OCI-LY7 (cell line): ENCODE measurements at regions not wholly inside any gene's neighbourhood (a gene's known extent, or its start where the extent isn't known, plus 50 kb on each side); places are given as distances from the start of the nearest gene placed in this dataset.

Experiments
- BruUV-seq: library from RNA; stranded (reverse); fragments of 400-500 nt; replicated peaks from 2 replicates; lab custom pipeline; 2021; lab: Mats Ljungman, UMichigan
- CTCF ChIA-PET: fragments of 300-600 bp; sonication (Branson Sonifier 250); formaldehyde crosslinking; loops from one replicate; lab custom pipeline; 2022; ENCODE audit warnings: antibody characterized with exemption; ENCODE audit not compliant: unreplicated experiment; lab: Charles Lee
- POLR2A ChIA-PET: fragments of 300-600 bp; sonication (Branson Sonifier 250); formaldehyde crosslinking; loops from one replicate; lab custom pipeline; 2022; ENCODE audit warnings: antibody characterized with exemption; lab: Charles Lee
- DNase-seq: peaks from one replicate; pipeline ENCODE4 v3.0.0-alpha.2; 2015; ENCODE audit warnings: low spot score
- H2AFZ ChIP-seq: fragments of 200-600 bp; sonication (generic), shearing (Covaris generic); 2 replicates; pipeline ENCODE4 v1.6.1; 2014; ENCODE audit warnings: mild to moderate bottlenecking, antibody characterized with exemption, low read length, moderate library complexity
- H3K27ac ChIP-seq: fragments of 200-600 bp; sonication (generic); 2 replicates; pipeline ENCODE4 v1.5.1; 2014; ENCODE audit warnings: mixed run types, low read depth, mild to moderate bottlenecking, moderate library complexity, low read length, inconsistent platforms; ENCODE audit not compliant: poor library complexity, severe bottlenecking
- H3K36me3 ChIP-seq: fragments of 200-600 bp; sonication (generic); 2 replicates; pipeline ENCODE4 v1.6.1; 2014; ENCODE audit warnings: mild to moderate bottlenecking, antibody characterized with exemption, low read length, moderate library complexity, mixed read lengths; ENCODE audit not compliant: insufficient read depth
- H3K4me1 ChIP-seq: fragments of 200-600 bp; sonication (generic); 2 replicates; pipeline ENCODE4 v1.5.1; 2014; ENCODE audit warnings: mild to moderate bottlenecking, low read length; ENCODE audit not compliant: insufficient read depth, poor library complexity, severe bottlenecking
- H3K4me2 ChIP-seq: fragments of 200-600 bp; sonication (generic); 2 replicates; pipeline ENCODE4 v1.6.1; 2014; ENCODE audit warnings: mild to moderate bottlenecking, low read length
- H3K4me3 ChIP-seq: fragments of 200-600 bp; sonication (generic); 2 replicates; pipeline ENCODE4 v1.5.1; 2014; ENCODE audit warnings: mild to moderate bottlenecking, low read depth, low read length; ENCODE audit not compliant: poor library complexity, severe bottlenecking
- H3K79me2 ChIP-seq: fragments of 200-600 bp; sonication (generic); 2 replicates; pipeline ENCODE4 v1.6.1; 2016; ENCODE audit warnings: low read depth, mild to moderate bottlenecking, low read length, moderate library complexity, mixed read lengths; ENCODE audit not compliant: insufficient read depth
- H3K9me2 ChIP-seq: fragments of 200-600 bp; sonication (generic); 2 replicates; pipeline ENCODE4 v1.6.1; 2016; ENCODE audit warnings: mild to moderate bottlenecking, low read length, mixed read lengths; ENCODE audit not compliant: insufficient read depth
- H3K9me3 ChIP-seq: fragments of 200-600 bp; sonication (generic); 2 replicates; pipeline ENCODE4 v1.6.1; 2014; ENCODE audit warnings: mild to moderate bottlenecking, mixed run types, low read length, mixed read lengths
- H4K20me1 ChIP-seq: fragments of 200-600 bp; sonication (generic); 2 replicates; pipeline ENCODE4 v1.6.1; 2014; ENCODE audit warnings: mild to moderate bottlenecking, antibody characterized with exemption, low read length, moderate library complexity, mixed read lengths; ENCODE audit not compliant: insufficient read depth
- CTCF ChIP-seq: fragments of 200-600 bp; sonication (generic); conservative IDR thresholded peaks from 2 replicates; pipeline ENCODE4 v1.5.1; 2014; ENCODE audit warnings: mild to moderate bottlenecking, antibody characterized with exemption, low read length, moderate library complexity, mixed read lengths
- EZH2phosphoT487 ChIP-seq: fragments of 200-600 bp; sonication (generic); IDR thresholded peaks from 2 replicates; pipeline ENCODE4 v1.6.1; 2018; ENCODE audit warnings: low read depth, borderline replicate concordance, mild to moderate bottlenecking, mixed run types, antibody characterized with exemption, low read length, moderate library complexity, mixed read lengths
- intact Hi-C: fragments of 100-400 bp; cut with micrococcal nuclease; formaldehyde crosslinking; loops from one replicate; pipeline ENCODE4 v1.10.0; 2022; ENCODE audit not compliant: unreplicated experiment

GRCh38 chr5:56664025-56664424 lies 151.3 kb upstream of the MAP3K1 start:
- Histone ChIP-seq H3K4me3 (no peak overlapping the region), H3K9me2 (no peaks in the 10 kb centered on the region), H3K36me3 (no peaks in the 10 kb centered on the region), H3K9me3 (peaks cover 7% of the 10 kb centered on the region; the same call in 1 of the 2 replicates), H2AFZ (no peak overlapping the region), H4K20me1 (no peaks in the 10 kb centered on the region), H3K4me2 (no peak overlapping the region), H3K4me1 (peaks cover 23% of the 10 kb centered on the region), H3K79me2 (peaks cover 9% of the 10 kb centered on the region; the same call in 1 of the 2 replicates), H3K27ac (no peak overlapping the region)
- no TSS peak for BruUV-seq
- no peak for DNase-seq
- POLR2A ChIA-PET = interaction anchor here (1.0 kb wide), 1 partner anchor 184 kb away, joined by 3 read pairs; no protein-coding TSS in a partner anchor
- CTCF ChIA-PET = no interaction called here
- no peak for TF ChIP-seq EZH2phosphoT487
- TF ChIP-seq CTCF = no peak
- intact Hi-C loops = no loop called here

GRCh38 chr5:56663523-56663922 lies 151.8 kb upstream of the MAP3K1 start:
- H3K4me3 ChIP-seq = no peak overlapping the region
- H4K20me1 ChIP-seq = no peaks in the 10 kb centered on the region
- intact Hi-C loops = no loop called here
- TF ChIP-seq CTCF (no peak), EZH2phosphoT487 (no peak)
- H3K27ac ChIP-seq = no peak overlapping the region
- H3K79me2 ChIP-seq = peaks cover 7% of the 10 kb centered on the region; the same call in 1 of the 2 replicates
- CTCF ChIA-PET = no interaction called here
- no peak for DNase-seq
- H2AFZ ChIP-seq = no peak overlapping the region
- no peak overlapping the region for H3K4me2 ChIP-seq
- H3K4me1 ChIP-seq = peaks cover 18% of the 10 kb centered on the region
- H3K9me2 ChIP-seq = no peaks in the 10 kb centered on the region
- no peaks in the 10 kb centered on the region for H3K36me3 ChIP-seq
- peaks cover 7% of the 10 kb centered on the region; the same call in 1 of the 2 replicates for H3K9me3 ChIP-seq
- BruUV-seq = no TSS peak
- POLR2A ChIA-PET = interaction anchor here (1.0 kb wide), 1 partner anchor 183 kb away, joined by 3 read pairs; no protein-coding TSS in a partner anchor

GRCh38 chr5:56662893-56663292 lies 152.5 kb upstream of the MAP3K1 start:
- BruUV-seq = no TSS peak
- H3K27ac ChIP-seq = no peak overlapping the region
- no peak overlapping the region for H3K4me3 ChIP-seq
- no peak for TF ChIP-seq EZH2phosphoT487
- TF ChIP-seq CTCF = no peak
- H3K9me3 ChIP-seq = peaks cover 7% of the 10 kb centered on the region; the same call in 1 of the 2 replicates
- intact Hi-C loops = no loop called here
- ChIA-PET POLR2A (interaction anchor here (1.0 to 1.1 kb wide), 2 partner anchors 24 to 182 kb away, joined by 3 to 4 read pairs; no protein-coding TSS in a partner anchor), CTCF (no interaction called here)
- no peak for DNase-seq
- no peak overlapping the region for H3K4me2 ChIP-seq
- no peaks in the 10 kb centered on the region for H3K9me2 ChIP-seq
- H4K20me1 ChIP-seq = no peaks in the 10 kb centered on the region
- peaks cover under 1% of the 10 kb centered on the region; the same call in 1 of the 2 replicates for H3K79me2 ChIP-seq
- peaks cover 12% of the 10 kb centered on the region for H3K4me1 ChIP-seq
- no peaks in the 10 kb centered on the region for H3K36me3 ChIP-seq
- no peak overlapping the region for H2AFZ ChIP-seq
